HCT116 (cell line): ENCODE measurements at regions not wholly inside any gene's neighbourhood (a gene's known extent, or its start where the extent isn't known, plus 50 kb on each side); places are given as distances from the start of the nearest gene placed in this dataset.

Experiments
- CTCF ChIP-seq, 3 experiments: fragments of 200-600 bp in 1 of 3; sonication (generic) in 1 of 3; IDR thresholded peaks in 2 of 3; conservative IDR thresholded peaks in 1 of 3; 2 replicates each; pipeline ENCODE4 v1.5.1; 2012 to 2017; ENCODE audit warnings: low read depth in 2 of 3, low read length in 2 of 3, antibody characterized with exemption in 1 of 3, borderline replicate concordance in 1 of 3, control low read depth in 1 of 3, mild to moderate bottlenecking in 1 of 3, mixed read lengths in 1 of 3, mixed run types in 1 of 3, moderate library complexity in 1 of 3; ENCODE audit not compliant: insufficient read depth in 1 of 3
- POLR2A ChIP-seq: IDR thresholded peaks from 2 replicates; pipeline ENCODE4 v1.7.0; 2011; ENCODE audit warnings: borderline replicate concordance; ENCODE audit not compliant: insufficient read depth, insufficient read length; ENCODE audit errors: extremely low read depth
- POLR2AphosphoS5 ChIP-seq: IDR thresholded peaks from 2 replicates; pipeline ENCODE4 v1.6.1; 2011; ENCODE audit warnings: mild to moderate bottlenecking, low read depth, low read length, moderate library complexity
- SP1 ChIP-seq: IDR thresholded peaks from 2 replicates; pipeline ENCODE4 v1.6.1; 2012; ENCODE audit warnings: low read depth
- TCF7L2 ChIP-seq: IDR thresholded peaks from 2 replicates; pipeline ENCODE4 v1.7.0; 2011; ENCODE audit warnings: borderline replicate concordance, inconsistent platforms; ENCODE audit not compliant: insufficient read depth, insufficient read length; ENCODE audit errors: extremely low read depth
- YY1 ChIP-seq: IDR thresholded peaks from 2 replicates; pipeline ENCODE4 v1.6.1; 2011; ENCODE audit warnings: low read length, low read depth, moderate library complexity, mild to moderate bottlenecking; ENCODE audit not compliant: insufficient replicate concordance; ENCODE audit errors: extremely low read depth
- ZFX ChIP-seq: fragments of 450-650 bp; IDR thresholded peaks from 2 replicates; pipeline ENCODE4 v1.6.1; 2017

- TF ChIP-seq POLR2A (no peak), CTCF (IDR thresholded peaks at IDR 0.05 in 2 of 3, conservative IDR thresholded peaks at IDR 0.05 in 1 of 3; ENCODE audit: borderline replicate concordance in 1 of 3, insufficient read depth in 1 of 3, low read depth in 2 of 3, low read length in 2 of 3) (no peak), YY1 (no peak), ZFX (no peak), SP1 (no peak), POLR2AphosphoS5 (no peak), TCF7L2 (no peak)
Observed at GRCh38 chr9:19648672-19649071, 140.2 kb downstream of the SLC24A2 start.
